CD14-positive monocyte (primary cell): ENCODE measurements at regions not wholly inside any gene's neighbourhood (a gene's known extent, or its start where the extent isn't known, plus 50 kb on each side); places are given as distances from the start of the nearest gene placed in this dataset.

Experiments used
- DNase-seq, 3 donors: peaks; one replicate each; pipeline ENCODE4 v3.0.0-alpha.2; 2011 to 2022
- H2AFZ ChIP-seq: 2 replicates; pipeline ENCODE4 v1.6.0; 2012; ENCODE audit warnings: mild to moderate bottlenecking, low read depth, low read length, inconsistent platforms; ENCODE audit not compliant: insufficient read depth, poor library complexity, severe bottlenecking
- H3K27ac ChIP-seq, 2 donors: 1 replicate in 1 of 2; 2 replicates in 1 of 2; pipeline ENCODE4 v1.5.1; 2012 to 2013; ENCODE audit warnings: low read length in 2 of 2, control low read depth in 1 of 2, inconsistent platforms in 1 of 2, low read depth in 1 of 2, mild to moderate bottlenecking in 1 of 2
- H3K27me3 ChIP-seq, 2 donors: one replicate each; pipeline versions ENCODE4 v1.6.0 to v1.6.1; 2011 to 2013; ENCODE audit warnings: low read length in 2 of 2; ENCODE audit not compliant: control insufficient read depth in 2 of 2, insufficient read depth in 2 of 2
- H3K36me3 ChIP-seq, 2 donors: replicated peaks in 1 of 2; 1 replicate in 1 of 2; 2 replicates in 1 of 2; pipeline versions ENCODE4 v1.5.1 to v1.6.1; 2012 to 2013; ENCODE audit warnings: low read length in 2 of 2, control low read depth in 1 of 2, inconsistent platforms in 1 of 2, mild to moderate bottlenecking in 1 of 2; ENCODE audit not compliant: insufficient read depth in 2 of 2, control insufficient read depth in 1 of 2
- H3K4me1 ChIP-seq, 2 donors: 1 replicate in 1 of 2; 2 replicates in 1 of 2; pipeline versions ENCODE4 v1.5.1 to v1.6.1; 2012 to 2013; ENCODE audit warnings: low read length in 2 of 2, control low read depth in 1 of 2, inconsistent platforms in 1 of 2, mild to moderate bottlenecking in 1 of 2, moderate library complexity in 1 of 2; ENCODE audit not compliant: insufficient read depth in 2 of 2, control insufficient read depth in 1 of 2
- H3K4me2 ChIP-seq: replicated peaks from 2 replicates; pipeline ENCODE3; 2012; ENCODE audit warnings: low read length, moderate library complexity, mild to moderate bottlenecking; ENCODE audit not compliant: poor library complexity, severe bottlenecking; ENCODE audit errors: extremely low read depth
- H3K4me3 ChIP-seq, 3 experiments: fragments of 200-600 bp in 1 of 3; sonication (generic) in 1 of 3; replicated peaks in 1 of 3; 1 replicate in 2 of 3; 2 replicates in 1 of 3; pipeline ENCODE4 v1.5.1; 2011 to 2013; ENCODE audit warnings: low read length in 3 of 3, mild to moderate bottlenecking in 3 of 3, control low read depth in 2 of 3, low read depth in 2 of 3, inconsistent platforms in 1 of 3, moderate library complexity in 1 of 3
- H3K79me2 ChIP-seq: 2 replicates; pipeline ENCODE4 v1.6.0; 2012; ENCODE audit warnings: mild to moderate bottlenecking, control low read depth, inconsistent platforms, low read length, moderate library complexity; ENCODE audit not compliant: insufficient read depth
- H3K9ac ChIP-seq: 2 replicates; pipeline ENCODE4 v1.6.0; 2017; ENCODE audit warnings: low read length, mild to moderate bottlenecking; ENCODE audit not compliant: insufficient read depth, poor library complexity, severe bottlenecking
- H3K9me3 ChIP-seq, 2 donors: replicated peaks in 1 of 2; 1 replicate in 1 of 2; 2 replicates in 1 of 2; pipeline versions ENCODE4 v1.5.1 to v1.6.1; 2012 to 2013; ENCODE audit warnings: low read length in 2 of 2, control low read depth in 1 of 2; ENCODE audit not compliant: control insufficient read depth in 1 of 2, insufficient read depth in 1 of 2
- H4K20me1 ChIP-seq: 2 replicates; pipeline ENCODE4 v1.6.0; 2012; ENCODE audit warnings: mild to moderate bottlenecking, low read length, control low read depth, moderate library complexity; ENCODE audit not compliant: insufficient read depth
- H3K27ac Mint-ChIP-seq, 7 donors: one replicate each; pipeline ENCODE4 v1.8.0; 2020; ENCODE audit warnings: mild to moderate bottlenecking in 7 of 7, mixed read lengths in 7 of 7, moderate library complexity in 6 of 7, inconsistent platforms in 2 of 7
- H3K27me3 Mint-ChIP-seq, 3 donors: one replicate each; pipeline ENCODE4 v1.8.0; 2021 to 2022; ENCODE audit warnings: low read depth in 3 of 3, mild to moderate bottlenecking in 3 of 3, mixed read lengths in 3 of 3, moderate library complexity in 3 of 3, inconsistent platforms in 1 of 3
- H3K36me3 Mint-ChIP-seq, 2 donors: one replicate each; pipeline ENCODE4 v1.8.0; 2020; ENCODE audit warnings: mixed read lengths in 2 of 2, inconsistent platforms in 1 of 2, mild to moderate bottlenecking in 1 of 2
- H3K4me1 Mint-ChIP-seq: one replicate; pipeline ENCODE4 v1.8.0; 2020; ENCODE audit warnings: mild to moderate bottlenecking, mixed read lengths
- H3K4me3 Mint-ChIP-seq, 2 donors: one replicate each; pipeline ENCODE4 v1.8.0; 2020; ENCODE audit warnings: mild to moderate bottlenecking in 2 of 2, mixed read lengths in 2 of 2, moderate library complexity in 1 of 2
- H3K9me3 Mint-ChIP-seq, 7 donors: one replicate each; pipeline ENCODE4 v1.8.0; 2020 to 2022; ENCODE audit warnings: mixed read lengths in 7 of 7, mild to moderate bottlenecking in 6 of 7, moderate library complexity in 6 of 7, inconsistent platforms in 2 of 7
- whole genome bisulfite sequencing: methylation state at CpG from one replicate; pipeline ENCODE4 v1.1.5; 2013; ENCODE audit warnings: missing lambda C conversion rate; ENCODE audit not compliant: insufficient coverage; 5-methylcytosine and 5-hydroxymethylcytosine counted together
- intact Hi-C, 2 donors: fragments of 100-400 bp; cut with micrococcal nuclease; formaldehyde crosslinking; loops; one replicate each; pipeline versions ENCODE4 v1.15.0 to v1.15.1; 2023
- TF ChIP-seq, protein P1 (sequence below): fragments of 200-600 bp; IDR thresholded peaks from one replicate; pipeline ENCODE4 v1.8.0; 2022; ENCODE audit warnings: antibody characterized with exemption, mild to moderate bottlenecking

DNA sequence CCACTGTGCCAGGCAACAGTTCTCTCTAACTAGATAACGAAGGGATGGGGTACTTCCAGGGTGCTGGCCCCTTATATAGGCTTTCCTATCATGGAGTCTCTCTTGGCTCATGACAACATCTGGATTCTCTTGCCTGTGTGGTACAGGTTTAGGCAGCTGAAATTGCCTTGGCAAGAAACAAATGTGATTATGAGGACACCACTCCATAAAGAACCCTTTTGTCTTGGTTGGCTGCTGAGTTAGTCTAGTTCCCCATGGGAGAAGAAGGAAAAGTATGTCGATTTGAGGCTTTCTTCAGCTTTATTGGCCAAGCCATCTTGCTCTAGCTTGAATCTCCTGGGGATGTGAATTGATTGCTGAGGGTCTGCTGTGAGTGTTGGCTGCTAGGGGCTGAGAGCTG lies 76.3 kb upstream of the ZCCHC2 start:
- no peaks in the 10 kb centered on the region for H3K36me3 ChIP-seq
- no peak overlapping the region for H3K4me2 ChIP-seq
- no peak overlapping the region for H2AFZ ChIP-seq
- Mint-ChIP-seq H3K36me3 (no peaks in the 10 kb centered on the region), H3K4me1 (peaks cover 17% of the 10 kb centered on the region), H3K4me3 (no peak overlapping the region), H3K9me3 (peaks cover 0 to 3% (median 0%) of the 10 kb centered on the region in 7 donors), H3K27ac (peak overlapping the region in 1 of 7 donors; percentile 13), H3K27me3 (peaks cover 0 to 2% (median 2%) of the 10 kb centered on the region in 3 donors)
- H3K4me3 ChIP-seq = no peak overlapping the region
- H3K4me1 ChIP-seq = peaks cover 16 to 18% of the 10 kb centered on the region in 2 donors
- no peaks in the 10 kb centered on the region for H4K20me1 ChIP-seq
- H3K79me2 ChIP-seq = no peaks in the 10 kb centered on the region
- H3K9ac ChIP-seq = no peak overlapping the region
- H3K9me3 ChIP-seq = no peaks in the 10 kb centered on the region
- no CpG with 5 or more reads among the region's 2 CpGs for WGBS
- H3K27ac ChIP-seq = no peak overlapping the region
- intact Hi-C loops = no loop called here
- TF ChIP-seq, protein P1, sequence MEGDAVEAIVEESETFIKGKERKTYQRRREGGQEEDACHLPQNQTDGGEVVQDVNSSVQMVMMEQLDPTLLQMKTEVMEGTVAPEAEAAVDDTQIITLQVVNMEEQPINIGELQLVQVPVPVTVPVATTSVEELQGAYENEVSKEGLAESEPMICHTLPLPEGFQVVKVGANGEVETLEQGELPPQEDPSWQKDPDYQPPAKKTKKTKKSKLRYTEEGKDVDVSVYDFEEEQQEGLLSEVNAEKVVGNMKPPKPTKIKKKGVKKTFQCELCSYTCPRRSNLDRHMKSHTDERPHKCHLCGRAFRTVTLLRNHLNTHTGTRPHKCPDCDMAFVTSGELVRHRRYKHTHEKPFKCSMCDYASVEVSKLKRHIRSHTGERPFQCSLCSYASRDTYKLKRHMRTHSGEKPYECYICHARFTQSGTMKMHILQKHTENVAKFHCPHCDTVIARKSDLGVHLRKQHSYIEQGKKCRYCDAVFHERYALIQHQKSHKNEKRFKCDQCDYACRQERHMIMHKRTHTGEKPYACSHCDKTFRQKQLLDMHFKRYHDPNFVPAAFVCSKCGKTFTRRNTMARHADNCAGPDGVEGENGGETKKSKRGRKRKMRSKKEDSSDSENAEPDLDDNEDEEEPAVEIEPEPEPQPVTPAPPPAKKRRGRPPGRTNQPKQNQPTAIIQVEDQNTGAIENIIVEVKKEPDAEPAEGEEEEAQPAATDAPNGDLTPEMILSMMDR = no peak
- DNase-seq = no peak
- no peaks in the 10 kb centered on the region for H3K27me3 ChIP-seq

DNA sequence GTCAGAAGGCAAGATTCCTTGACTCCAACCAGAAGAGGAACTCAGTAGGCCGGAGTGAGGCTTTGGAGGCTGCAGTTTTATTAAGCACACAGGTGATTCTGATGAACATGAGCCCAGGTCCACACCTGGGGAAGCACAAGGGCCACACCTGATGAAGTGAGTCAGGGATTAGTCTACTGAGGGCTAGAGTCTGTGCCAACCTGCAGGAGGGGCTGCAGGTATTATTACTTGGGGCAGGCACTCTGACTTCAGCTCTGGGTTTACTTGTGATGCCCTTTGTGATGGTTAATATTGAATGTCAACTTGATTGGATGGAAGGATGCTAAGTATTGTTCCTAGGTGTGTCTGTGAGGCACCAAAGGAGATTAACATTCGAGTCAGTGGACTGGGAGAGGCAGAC lies 75.2 kb upstream of the ZCCHC2 start:
- Histone ChIP-seq H3K4me3 (no peak overlapping the region), H3K79me2 (no peaks in the 10 kb centered on the region), H3K4me2 (no peak overlapping the region), H3K9me3 (no peaks in the 10 kb centered on the region), H3K9ac (no peak overlapping the region), H3K27me3 (no peaks in the 10 kb centered on the region), H3K4me1 (peaks cover 28 to 29% of the 10 kb centered on the region in 2 donors), H3K27ac (no peak overlapping the region), H3K36me3 (no peaks in the 10 kb centered on the region), H4K20me1 (no peaks in the 10 kb centered on the region), H2AFZ (no peak overlapping the region)
- intact Hi-C loops = no loop called here
- H3K4me1 Mint-ChIP-seq = peaks cover 26% of the 10 kb centered on the region
- WGBS = 78% methylated on average over 2 of the region's 2 CpGs
- H3K9me3 Mint-ChIP-seq = peaks cover 0 to 3% (median 0%) of the 10 kb centered on the region in 7 donors
- no peak overlapping the region for H3K4me3 Mint-ChIP-seq
- H3K27ac Mint-ChIP-seq = peak overlapping the region in 2 of 7 donors; percentile 27 to 45
- H3K27me3 Mint-ChIP-seq = peaks cover 0 to 2% (median 2%) of the 10 kb centered on the region in 3 donors
- no peaks in the 10 kb centered on the region for H3K36me3 Mint-ChIP-seq
- TF ChIP-seq, protein P1 = no peak
- DNase-seq = no peak
